IMR-90 (cell line): ENCODE measurements at regions not wholly inside any gene's neighbourhood (a gene's known extent, or its start where the extent isn't known, plus 50 kb on each side); places are given as distances from the start of the nearest gene placed in this dataset.

ENCODE experiments used
- ATAC-seq: fragments of 200-7000 bp; cut with Tn5 transposase; 2 replicates; pipeline ENCODE4 v1.9.1; 2020; ENCODE audit warnings: low read depth, mild to moderate bottlenecking, moderate library complexity
- BruUV-seq: library from RNA; stranded (reverse); fragments of 400-500 nt; replicated peaks from 2 replicates; lab custom pipeline; 2021; lab: Mats Ljungman, UMichigan
- CTCF ChIA-PET: fragments of 300-600 bp; formaldehyde crosslinking; extraction: SDS; loops from one replicate; lab custom pipeline; 2021; ENCODE audit warnings: antibody characterized with exemption; lab: Yijun Ruan, JAX
- POLR2A ChIA-PET: fragments of 300-600 bp; sonication (Branson Sonifier 250); formaldehyde crosslinking; loops from one replicate; lab custom pipeline; 2022; ENCODE audit warnings: antibody characterized with exemption; ENCODE audit not compliant: unreplicated experiment; lab: Charles Lee
- DNase-seq: peaks from one replicate; pipeline ENCODE4 v3.0.0; 2013
- H2AFZ ChIP-seq: replicated peaks from 2 replicates; pipeline ENCODE3; 2013; ENCODE audit warnings: low read length, mild to moderate bottlenecking; ENCODE audit not compliant: poor library complexity
- H2AK5ac ChIP-seq: 2 replicates; pipeline ENCODE4 v1.6.1; 2013; ENCODE audit warnings: low read depth, low read length, inconsistent platforms
- H2AK9ac ChIP-seq: replicated peaks from 2 replicates; pipeline ENCODE3; 2013; ENCODE audit warnings: mild to moderate bottlenecking, low read depth, low read length, moderate library complexity; ENCODE audit not compliant: poor library complexity
- H2BK120ac ChIP-seq: 2 replicates; pipeline ENCODE4 v1.6.1; 2013; ENCODE audit warnings: low read depth, low read length, inconsistent platforms
- H2BK15ac ChIP-seq: 3 replicates; pipeline ENCODE4 v1.6.1; 2013; ENCODE audit warnings: low read depth, low read length, inconsistent platforms
- H2BK20ac ChIP-seq: 2 replicates; pipeline ENCODE4 v1.6.1; 2013; ENCODE audit warnings: low read depth, mild to moderate bottlenecking, inconsistent platforms, low read length, moderate library complexity
- H2BK5ac ChIP-seq: 2 replicates; pipeline ENCODE4 v1.6.1; 2013; ENCODE audit warnings: mild to moderate bottlenecking, low read depth, low read length, inconsistent platforms; ENCODE audit not compliant: poor library complexity, severe bottlenecking
- H3K14ac ChIP-seq: replicated peaks from 2 replicates; pipeline ENCODE4 v1.6.1; 2013; ENCODE audit warnings: low read depth, low read length, inconsistent platforms
- H3K18ac ChIP-seq: 2 replicates; pipeline ENCODE4 v1.6.1; 2013; ENCODE audit warnings: low read depth, low read length, control low read depth
- H3K23ac ChIP-seq: 2 replicates; pipeline ENCODE4 v1.6.1; 2013; ENCODE audit warnings: low read depth, low read length, inconsistent platforms
- H3K27ac ChIP-seq: 2 replicates; pipeline ENCODE4 v1.5.1; 2013; ENCODE audit warnings: mild to moderate bottlenecking, control low read depth, low read length; ENCODE audit not compliant: insufficient read depth
- H3K27me3 ChIP-seq: 2 replicates; pipeline ENCODE4 v1.6.1; 2013; ENCODE audit warnings: low read length; ENCODE audit not compliant: control insufficient read depth, insufficient read depth
- H3K36me3 ChIP-seq: 2 replicates; pipeline ENCODE4 v1.6.1; 2013; ENCODE audit warnings: low read length, mixed read lengths; ENCODE audit not compliant: control insufficient read depth, insufficient read depth
- H3K4ac ChIP-seq: 2 replicates; pipeline ENCODE4 v1.6.1; 2013; ENCODE audit warnings: low read depth, low read length, inconsistent platforms
- H3K4me1 ChIP-seq: 2 replicates; pipeline ENCODE4 v1.6.1; 2013; ENCODE audit warnings: low read length, mixed read lengths; ENCODE audit not compliant: control insufficient read depth, insufficient read depth
- H3K4me2 ChIP-seq: 2 replicates; pipeline ENCODE4 v1.6.1; 2013; ENCODE audit warnings: low read depth, mild to moderate bottlenecking, control low read depth, low read length, moderate library complexity
- H3K4me3 ChIP-seq: 2 replicates; pipeline ENCODE4 v1.5.1; 2013; ENCODE audit warnings: low read depth, mild to moderate bottlenecking, control low read depth, low read length, moderate library complexity; ENCODE audit not compliant: insufficient read depth
- H3K56ac ChIP-seq: 2 replicates; pipeline ENCODE4 v1.6.1; 2013; ENCODE audit warnings: low read length, inconsistent platforms; ENCODE audit not compliant: insufficient read depth; ENCODE audit errors: extremely low read depth
- H3K79me1 ChIP-seq, 2 experiments: 2 replicates each; pipeline ENCODE4 v1.6.1; 2013; ENCODE audit warnings: low read length in 2 of 2, inconsistent platforms in 1 of 2, low read depth in 1 of 2
- H3K9ac ChIP-seq: 2 replicates; pipeline ENCODE4 v1.6.1; 2013; ENCODE audit warnings: low read depth, low read length, control low read depth
- H3K9me1 ChIP-seq: 2 replicates; pipeline ENCODE4 v1.6.1; 2013; ENCODE audit warnings: low read length, inconsistent platforms; ENCODE audit not compliant: insufficient read depth
- H3K9me3 ChIP-seq: 2 replicates; pipeline ENCODE4 v1.6.1; 2013; ENCODE audit warnings: low read length; ENCODE audit not compliant: control insufficient read depth, insufficient read depth
- H4K20me1 ChIP-seq: 2 replicates; pipeline ENCODE4 v1.6.1; 2013; ENCODE audit warnings: low read length, inconsistent platforms; ENCODE audit not compliant: insufficient read depth
- H4K5ac ChIP-seq: 2 replicates; pipeline ENCODE4 v1.6.1; 2013; ENCODE audit warnings: mild to moderate bottlenecking, low read depth, low read length, control low read depth
- H4K8ac ChIP-seq, 2 experiments: 2 replicates each; pipeline ENCODE4 v1.6.1; 2013; ENCODE audit warnings: low read depth in 2 of 2, low read length in 2 of 2, control low read depth in 1 of 2, inconsistent platforms in 1 of 2
- H4K91ac ChIP-seq: 2 replicates; pipeline ENCODE4 v1.6.1; 2013; ENCODE audit warnings: low read depth, low read length, inconsistent platforms; ENCODE audit not compliant: insufficient read depth
- BHLHE40 ChIP-seq: fragments of 150-350 bp; IDR thresholded peaks from 2 replicates; pipeline ENCODE4 v1.6.1; 2016; ENCODE audit warnings: mild to moderate bottlenecking, low read depth, low read length
- CHD1 ChIP-seq: IDR thresholded peaks from 2 replicates; pipeline ENCODE4 v1.6.1; 2012; ENCODE audit warnings: low read depth, low read length, improper control_type of control experiment
- CTCF ChIP-seq: conservative IDR thresholded peaks from 2 replicates; pipeline ENCODE4 v1.5.1; 2012; ENCODE audit warnings: mild to moderate bottlenecking, low read depth, low read length, improper control_type of control experiment
- FOS ChIP-seq: fragments of 150-350 bp; IDR thresholded peaks from 2 replicates; pipeline ENCODE4 v1.6.1; 2016; ENCODE audit warnings: low read depth, low read length
- MAFK ChIP-seq: IDR thresholded peaks from 2 replicates; pipeline ENCODE4 v1.6.1; 2012; ENCODE audit warnings: low read depth, low read length, improper control_type of control experiment
- MAZ ChIP-seq: IDR thresholded peaks from 2 replicates; pipeline ENCODE4 v1.6.1; 2012; ENCODE audit warnings: low read depth, mild to moderate bottlenecking, low read length, improper control_type of control experiment, moderate library complexity, borderline replicate concordance
- MXI1 ChIP-seq: IDR thresholded peaks from 2 replicates; pipeline ENCODE4 v1.6.1; 2012; ENCODE audit warnings: low read depth, mild to moderate bottlenecking, low read length, moderate library complexity, borderline replicate concordance
- NFE2L2 ChIP-seq: fragments of 150-350 bp; IDR thresholded peaks from 2 replicates; pipeline ENCODE4 v1.6.1; 2016; ENCODE audit warnings: low read depth, mild to moderate bottlenecking, low read length
- POLR2A ChIP-seq: IDR thresholded peaks from 2 replicates; pipeline ENCODE4 v1.6.1; 2012; ENCODE audit warnings: mild to moderate bottlenecking, low read depth, low read length
- RAD21 ChIP-seq: IDR thresholded peaks from 2 replicates; pipeline ENCODE4 v1.6.1; 2012; ENCODE audit warnings: low read length, improper control_type of control experiment
- RCOR1 ChIP-seq: IDR thresholded peaks from 2 replicates; pipeline ENCODE4 v1.6.1; 2012; ENCODE audit warnings: mild to moderate bottlenecking, low read length, improper control_type of control experiment; ENCODE audit not compliant: insufficient replicate concordance
- RFX5 ChIP-seq: IDR thresholded peaks from 2 replicates; pipeline ENCODE4 v1.8.0; 2012; ENCODE audit warnings: low read depth, mild to moderate bottlenecking, low read length, moderate library complexity
- SMC3 ChIP-seq: fragments of 150-350 bp; IDR thresholded peaks from 2 replicates; pipeline ENCODE4 v1.6.1; 2016; ENCODE audit warnings: low read depth, mild to moderate bottlenecking, antibody characterized with exemption, low read length, moderate library complexity
- WGBS, 2 experiments: methylation state at CpG; one replicate each; pipeline versions ENCODE4 v1.1.5 to v1.1.7; 2013; ENCODE audit warnings: missing lambda C conversion rate in 2 of 2; ENCODE audit not compliant: insufficient read length in 1 of 2; ENCODE audit errors: extremely low coverage in 2 of 2; 5-methylcytosine and 5-hydroxymethylcytosine counted together
- dilution Hi-C: fragments of 300-500 bp; cut with HindIII; formaldehyde crosslinking; loops from one replicate; pipeline ENCODE4 v1.14.3; 2018; ENCODE audit warnings: low sequenced_read_pairs; ENCODE audit not compliant: unreplicated experiment
- in situ Hi-C: fragments of 300-500 bp; cut with MboI; formaldehyde crosslinking; loops from 3 replicates; pipeline ENCODE4 v1.14.3; 2019; ENCODE audit warnings: low sequenced_read_pairs, inconsistent platforms, mixed read lengths
- intact Hi-C: fragments of 100-400 bp; cut with micrococcal nuclease; formaldehyde crosslinking; loops from 2 replicates; pipeline ENCODE4 v1.10.0; 2022
- TF ChIP-seq, protein P1 (sequence below): fragments of 150-350 bp; IDR thresholded peaks from 2 replicates; pipeline ENCODE4 v1.6.1; 2016; ENCODE audit warnings: low read depth, mild to moderate bottlenecking, low read length, moderate library complexity, borderline replicate concordance

GRCh38 chr5:20654746-20655145 is 666.7 kb upstream of the CDH18 start:
- Histone ChIP-seq H3K14ac (no peak overlapping the region), H4K8ac (no peak overlapping the region), H3K36me3 (no peaks in the 10 kb centered on the region), H3K4me3 (no peak overlapping the region), H3K4ac (no peak overlapping the region), H2BK5ac (no peak overlapping the region), H2AK9ac (no peak overlapping the region), H4K91ac (no peak overlapping the region), H3K9ac (no peak overlapping the region), H4K5ac (no peak overlapping the region), H2BK15ac (no peak overlapping the region), H3K9me1 (no peaks in the 10 kb centered on the region), H3K9me3 (no peaks in the 10 kb centered on the region), H3K4me2 (no peak overlapping the region), H2BK20ac (no peak overlapping the region), H3K56ac (no peak overlapping the region), H3K27ac (no peak overlapping the region), H4K20me1 (no peaks in the 10 kb centered on the region), H3K27me3 (no peaks in the 10 kb centered on the region), H3K4me1 (no peaks in the 10 kb centered on the region), H3K79me1 (no peaks in the 10 kb centered on the region), H2BK120ac (no peak overlapping the region), H2AK5ac (no peak overlapping the region), H3K18ac (no peak overlapping the region), H2AFZ (no peak overlapping the region), H3K23ac (no peak overlapping the region)
- CTCF ChIA-PET = interaction anchor here (0.6 kb wide), 1 partner anchor 1089 kb away, joined by 3 read pairs; no protein-coding TSS in a partner anchor
- intact Hi-C loops = no loop called here
- BruUV-seq = no TSS peak
- no CpG with 5 or more reads among the region's 2 CpGs for WGBS, 2 experiments
- in situ Hi-C loops = no loop called here
- ATAC-seq (no peak), DNase-seq (no peak)
- dilution Hi-C loops = no loop called here
- TF ChIP-seq RFX5 (no peak), BHLHE40 (no peak), POLR2A (no peak), RAD21 (no peak), CTCF (no peak), CHD1 (no peak), NFE2L2 (no peak), FOS (no peak), MXI1 (no peak), MAFK (no peak), RCOR1 (no peak), SMC3 (no peak), MAZ (no peak)
- TF ChIP-seq, protein P1, sequence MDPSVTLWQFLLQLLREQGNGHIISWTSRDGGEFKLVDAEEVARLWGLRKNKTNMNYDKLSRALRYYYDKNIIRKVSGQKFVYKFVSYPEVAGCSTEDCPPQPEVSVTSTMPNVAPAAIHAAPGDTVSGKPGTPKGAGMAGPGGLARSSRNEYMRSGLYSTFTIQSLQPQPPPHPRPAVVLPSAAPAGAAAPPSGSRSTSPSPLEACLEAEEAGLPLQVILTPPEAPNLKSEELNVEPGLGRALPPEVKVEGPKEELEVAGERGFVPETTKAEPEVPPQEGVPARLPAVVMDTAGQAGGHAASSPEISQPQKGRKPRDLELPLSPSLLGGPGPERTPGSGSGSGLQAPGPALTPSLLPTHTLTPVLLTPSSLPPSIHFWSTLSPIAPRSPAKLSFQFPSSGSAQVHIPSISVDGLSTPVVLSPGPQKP = no peak
- POLR2A ChIA-PET = no interaction called here
